ENCODE measurements at regions not wholly inside any gene's neighbourhood (a gene's known extent, or its start where the extent isn't known, plus 50 kb on each side); places are given as distances from the start of the nearest gene placed in this dataset.

- no peak for DNase-seq (ENCODE audit: low read depth in 1 of 2, low spot score in 1 of 2)
- Histone ChIP-seq H3K27ac (replicated peaks) (no peak overlapping the region), H3K27me3 (ENCODE audit: insufficient read depth, poor library complexity, severe bottlenecking) (no peaks in the 10 kb centered on the region), H3K4me3 (replicated peaks; ENCODE audit: insufficient read depth, low read length) (no peak overlapping the region)
- TF ChIP-seq GABPA (IDR thresholded peaks at IDR 0.05; ENCODE audit: low read depth), result no peak
- no peak for TF ChIP-seq SPI1 (IDR thresholded peaks at IDR 0.05; ENCODE audit: borderline replicate concordance, low read depth)
- TF ChIP-seq, protein P1, sequence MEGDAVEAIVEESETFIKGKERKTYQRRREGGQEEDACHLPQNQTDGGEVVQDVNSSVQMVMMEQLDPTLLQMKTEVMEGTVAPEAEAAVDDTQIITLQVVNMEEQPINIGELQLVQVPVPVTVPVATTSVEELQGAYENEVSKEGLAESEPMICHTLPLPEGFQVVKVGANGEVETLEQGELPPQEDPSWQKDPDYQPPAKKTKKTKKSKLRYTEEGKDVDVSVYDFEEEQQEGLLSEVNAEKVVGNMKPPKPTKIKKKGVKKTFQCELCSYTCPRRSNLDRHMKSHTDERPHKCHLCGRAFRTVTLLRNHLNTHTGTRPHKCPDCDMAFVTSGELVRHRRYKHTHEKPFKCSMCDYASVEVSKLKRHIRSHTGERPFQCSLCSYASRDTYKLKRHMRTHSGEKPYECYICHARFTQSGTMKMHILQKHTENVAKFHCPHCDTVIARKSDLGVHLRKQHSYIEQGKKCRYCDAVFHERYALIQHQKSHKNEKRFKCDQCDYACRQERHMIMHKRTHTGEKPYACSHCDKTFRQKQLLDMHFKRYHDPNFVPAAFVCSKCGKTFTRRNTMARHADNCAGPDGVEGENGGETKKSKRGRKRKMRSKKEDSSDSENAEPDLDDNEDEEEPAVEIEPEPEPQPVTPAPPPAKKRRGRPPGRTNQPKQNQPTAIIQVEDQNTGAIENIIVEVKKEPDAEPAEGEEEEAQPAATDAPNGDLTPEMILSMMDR (IDR thresholded peaks at IDR 0.05; ENCODE audit: insufficient read depth, low read length), result no peak
- no peak for TF ChIP-seq POLR2AphosphoS5 (IDR thresholded peaks at IDR 0.05; ENCODE audit: low read depth)
- TF ChIP-seq, protein P2, sequence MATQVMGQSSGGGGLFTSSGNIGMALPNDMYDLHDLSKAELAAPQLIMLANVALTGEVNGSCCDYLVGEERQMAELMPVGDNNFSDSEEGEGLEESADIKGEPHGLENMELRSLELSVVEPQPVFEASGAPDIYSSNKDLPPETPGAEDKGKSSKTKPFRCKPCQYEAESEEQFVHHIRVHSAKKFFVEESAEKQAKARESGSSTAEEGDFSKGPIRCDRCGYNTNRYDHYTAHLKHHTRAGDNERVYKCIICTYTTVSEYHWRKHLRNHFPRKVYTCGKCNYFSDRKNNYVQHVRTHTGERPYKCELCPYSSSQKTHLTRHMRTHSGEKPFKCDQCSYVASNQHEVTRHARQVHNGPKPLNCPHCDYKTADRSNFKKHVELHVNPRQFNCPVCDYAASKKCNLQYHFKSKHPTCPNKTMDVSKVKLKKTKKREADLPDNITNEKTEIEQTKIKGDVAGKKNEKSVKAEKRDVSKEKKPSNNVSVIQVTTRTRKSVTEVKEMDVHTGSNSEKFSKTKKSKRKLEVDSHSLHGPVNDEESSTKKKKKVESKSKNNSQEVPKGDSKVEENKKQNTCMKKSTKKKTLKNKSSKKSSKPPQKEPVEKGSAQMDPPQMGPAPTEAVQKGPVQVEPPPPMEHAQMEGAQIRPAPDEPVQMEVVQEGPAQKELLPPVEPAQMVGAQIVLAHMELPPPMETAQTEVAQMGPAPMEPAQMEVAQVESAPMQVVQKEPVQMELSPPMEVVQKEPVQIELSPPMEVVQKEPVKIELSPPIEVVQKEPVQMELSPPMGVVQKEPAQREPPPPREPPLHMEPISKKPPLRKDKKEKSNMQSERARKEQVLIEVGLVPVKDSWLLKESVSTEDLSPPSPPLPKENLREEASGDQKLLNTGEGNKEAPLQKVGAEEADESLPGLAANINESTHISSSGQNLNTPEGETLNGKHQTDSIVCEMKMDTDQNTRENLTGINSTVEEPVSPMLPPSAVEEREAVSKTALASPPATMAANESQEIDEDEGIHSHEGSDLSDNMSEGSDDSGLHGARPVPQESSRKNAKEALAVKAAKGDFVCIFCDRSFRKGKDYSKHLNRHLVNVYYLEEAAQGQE (IDR thresholded peaks at IDR 0.05; ENCODE audit: insufficient replicate concordance, low read depth), result no peak
These were observed 736.6 kb upstream of the SEL1L start for GRCh38 chr14:82270286-82270685.

DNA sequence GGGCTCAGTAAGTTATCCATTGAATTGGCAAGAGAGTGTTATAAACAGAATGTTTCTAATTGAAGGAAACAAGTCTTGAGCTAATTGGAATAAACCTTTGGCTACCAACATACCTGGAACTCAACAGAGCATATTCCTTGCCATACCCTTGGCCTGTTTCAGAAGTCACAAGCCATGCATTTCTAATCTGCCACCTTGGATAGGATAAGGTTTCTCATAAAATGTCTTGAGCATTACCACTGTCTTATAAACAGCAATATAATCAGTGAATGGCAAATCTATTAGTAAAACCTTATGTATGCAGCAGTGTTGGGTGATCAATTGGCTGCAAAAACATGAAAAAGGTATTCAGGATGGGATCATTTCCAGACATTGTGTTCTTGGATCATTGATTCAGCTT lies 765.2 kb upstream of the SEL1L start:
- Histone ChIP-seq H3K27ac (replicated peaks) (no peak overlapping the region), H3K4me3 (replicated peaks; ENCODE audit: insufficient read depth, low read length) (no peak overlapping the region), H3K27me3 (ENCODE audit: insufficient read depth, poor library complexity, severe bottlenecking) (no peaks in the 10 kb centered on the region)
- no peak for TF ChIP-seq SPI1 (IDR thresholded peaks at IDR 0.05; ENCODE audit: borderline replicate concordance, low read depth)
- no peak for TF ChIP-seq GABPA (IDR thresholded peaks at IDR 0.05; ENCODE audit: low read depth)
- TF ChIP-seq, protein P2 (IDR thresholded peaks at IDR 0.05; ENCODE audit: insufficient replicate concordance, low read depth), result no peak
- TF ChIP-seq, protein P1 (IDR thresholded peaks at IDR 0.05; ENCODE audit: insufficient read depth, low read length), result no peak
- TF ChIP-seq POLR2AphosphoS5 (IDR thresholded peaks at IDR 0.05; ENCODE audit: low read depth), result no peak
- no peak for DNase-seq (ENCODE audit: low read depth in 1 of 2, low spot score in 1 of 2)

DNA sequence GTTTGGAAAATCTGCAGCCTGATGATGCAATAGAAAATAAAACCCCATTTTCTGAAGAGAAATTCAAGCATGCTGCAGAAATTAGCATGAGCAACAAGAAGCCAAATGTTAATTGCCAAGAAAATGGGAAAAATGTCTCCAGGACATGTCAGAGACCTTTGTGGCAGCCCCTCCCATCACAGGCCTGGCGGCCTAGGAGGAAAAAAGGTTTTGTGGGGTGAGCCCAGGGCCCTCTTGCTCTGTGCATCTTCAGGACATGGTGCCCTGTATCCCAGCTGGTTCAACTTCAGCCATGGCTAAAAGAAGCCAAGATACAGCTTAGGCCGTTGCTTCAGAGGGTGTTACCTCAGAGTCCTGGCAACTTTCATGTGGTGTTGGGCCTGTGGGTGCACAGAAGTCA lies 775.5 kb upstream of the SEL1L start:
- no peak for TF ChIP-seq POLR2AphosphoS5 (IDR thresholded peaks at IDR 0.05; ENCODE audit: low read depth)
- no peak for TF ChIP-seq SPI1 (IDR thresholded peaks at IDR 0.05; ENCODE audit: borderline replicate concordance, low read depth)
- no peak for TF ChIP-seq GABPA (IDR thresholded peaks at IDR 0.05; ENCODE audit: low read depth)
- TF ChIP-seq, protein P2 (IDR thresholded peaks at IDR 0.05; ENCODE audit: insufficient replicate concordance, low read depth), result no peak
- TF ChIP-seq, protein P1 (IDR thresholded peaks at IDR 0.05; ENCODE audit: insufficient read depth, low read length), result no peak
- H3K27me3 ChIP-seq (ENCODE audit: insufficient read depth, poor library complexity, severe bottlenecking), result no peaks in the 10 kb centered on the region

More for the DNA sequence above, 775.5 kb upstream of the SEL1L start:
- H3K4me3 ChIP-seq (replicated peaks; ENCODE audit: insufficient read depth, low read length), result no peak overlapping the region
- DNase-seq (ENCODE audit: low read depth in 1 of 2, low spot score in 1 of 2), result no peak
- no peak overlapping the region for H3K27ac ChIP-seq (replicated peaks)
